ENCODE measurements at regions not wholly inside any gene's neighbourhood (a gene's known extent, or its start where the extent isn't known, plus 50 kb on each side); places are given as distances from the start of the nearest gene placed in this dataset.

- Histone ChIP-seq H3K79me2 (ENCODE audit: insufficient read depth, low read length) (no peaks in the 10 kb centered on the region), H3K9ac (ENCODE audit: low read length) (no peak overlapping the region), H3F3A (ENCODE audit: insufficient read depth) (no peaks in the 10 kb centered on the region), H4K20me1 (ENCODE audit: low read depth, low read length) (no peaks in the 10 kb centered on the region), H3K9me3 (ENCODE audit: insufficient read depth, low read length) (no peaks in the 10 kb centered on the region), H3K27me3 (ENCODE audit: low read length) (no peaks in the 10 kb centered on the region), H2AFZ (ENCODE audit: low read depth, low read length, severe bottlenecking) (no peak overlapping the region), H3K4me2 (ENCODE audit: low read depth, low read length, poor library complexity, severe bottlenecking) (no peak overlapping the region), H3K27ac (ENCODE audit: low read depth, low read length) (no peak overlapping the region), H3K36me3 (ENCODE audit: low read length) (no peaks in the 10 kb centered on the region), H3K9me2 (replicated peaks; ENCODE audit: insufficient read depth, low read length) (no peaks in the 10 kb centered on the region), H3K4me3 (ENCODE audit: insufficient read depth, low read length, poor library complexity, severe bottlenecking) (no peak overlapping the region)
- TF ChIP-seq CTCF (IDR thresholded peaks at IDR 0.05; ENCODE audit: insufficient read depth, low read length, poor library complexity, severe bottlenecking) (no peak), EZH2phosphoT487 (conservative IDR thresholded peaks at IDR 0.05; ENCODE audit: low read length) (no peak)
Measured at GRCh38 chr7:81822811-81823210, 53.0 kb upstream of the HGF start.

- H3K79me2 ChIP-seq (ENCODE audit: insufficient read depth, low read length): no peaks in the 10 kb centered on the region
- H3K9me3 ChIP-seq (ENCODE audit: insufficient read depth, low read length): no peaks in the 10 kb centered on the region
- H3K9ac ChIP-seq (ENCODE audit: low read length): no peak overlapping the region
- no peaks in the 10 kb centered on the region for H3K27me3 ChIP-seq (ENCODE audit: low read length)
- H3K27ac ChIP-seq (ENCODE audit: low read depth, low read length): no peak overlapping the region
- no peaks in the 10 kb centered on the region for H3F3A ChIP-seq (ENCODE audit: insufficient read depth)
- H3K9me2 ChIP-seq (replicated peaks; ENCODE audit: insufficient read depth, low read length): no peaks in the 10 kb centered on the region
- no peak overlapping the region for H2AFZ ChIP-seq (ENCODE audit: low read depth, low read length, severe bottlenecking)
- TF ChIP-seq CTCF (IDR thresholded peaks at IDR 0.05; ENCODE audit: insufficient read depth, low read length, poor library complexity, severe bottlenecking): no peak
- no peak for TF ChIP-seq EZH2phosphoT487 (conservative IDR thresholded peaks at IDR 0.05; ENCODE audit: low read length)
- H3K4me3 ChIP-seq (ENCODE audit: insufficient read depth, low read length, poor library complexity, severe bottlenecking): no peak overlapping the region
- no peaks in the 10 kb centered on the region for H4K20me1 ChIP-seq (ENCODE audit: low read depth, low read length)
- no peak overlapping the region for H3K4me2 ChIP-seq (ENCODE audit: low read depth, low read length, poor library complexity, severe bottlenecking)
- no peaks in the 10 kb centered on the region for H3K36me3 ChIP-seq (ENCODE audit: low read length)
Measured at GRCh38 chr7:81819861-81820260, 50.0 kb upstream of the HGF start.

Data from SU-DHL-6 (cell line).